ENCODE measurements at regions not wholly inside any gene's neighbourhood (a gene's known extent, or its start where the extent isn't known, plus 50 kb on each side); places are given as distances from the start of the nearest gene placed in this dataset.

- no peak for TF ChIP-seq CTCF (IDR thresholded peaks at IDR 0.05)
- TF ChIP-seq POLR2A (IDR thresholded peaks at IDR 0.05), result no peak
- no peak for TF ChIP-seq POLR2AphosphoS5 (IDR thresholded peaks at IDR 0.05)
- TF ChIP-seq EP300 (IDR thresholded peaks at IDR 0.05), result no peak
Measured at GRCh38 chr9:118940473-118940872, 428.8 kb downstream of the BRINP1 start.
